Tibial nerve (tissue), 4 donors: ENCODE measurements at regions not wholly inside any gene's neighbourhood (a gene's known extent, or its start where the extent isn't known, plus 50 kb on each side); places are given as distances from the start of the nearest gene placed in this dataset. TPM values are rescaled to one million over a fixed set of nuclear protein-coding genes. Genes with fewer than 3 reads are reported as not detected.
A peak's percentile ranks its signal among the peaks of the same experiment; 100 is the strongest.
"Not testable (repeated sequence)": the region's sequence is repeated elsewhere in the genome, so short reads cannot be mapped to it uniquely, and the experiment has no call there.

ENCODE experiments used
- DNase-seq, 2 donors: peaks; one replicate each; pipeline ENCODE4 v3.0.0-alpha.2; 2019; ENCODE audit warnings: low spot score in 2 of 2
- H3K27ac ChIP-seq, 4 donors: fragments of 200-600 bp; sonication (generic) in 3 of 4; one replicate each; pipeline ENCODE4 v1.5.1; 2017 to 2019; ENCODE audit warnings: mild to moderate bottlenecking in 1 of 4
- H3K27me3 ChIP-seq, 2 donors: fragments of 200-600 bp; sonication (generic) in 1 of 2; one replicate each; pipeline versions ENCODE4 v1.5.1 to v1.6.0; 2017 to 2019
- H3K36me3 ChIP-seq, 3 donors: fragments of 200-600 bp; sonication (generic); one replicate each; pipeline ENCODE4 v1.5.1; 2018 to 2019
- H3K4me1 ChIP-seq, 4 donors: fragments of 200-600 bp; sonication (generic) in 3 of 4; one replicate each; pipeline ENCODE4 v1.5.1; 2017 to 2019
- H3K4me3 ChIP-seq, 4 donors: fragments of 200-600 bp; sonication (generic) in 3 of 4; one replicate each; pipeline ENCODE4 v1.5.1; 2017 to 2019; ENCODE audit warnings: mild to moderate bottlenecking in 1 of 4, moderate library complexity in 1 of 4
- H3K9me3 ChIP-seq, 4 donors: fragments of 200-600 bp; sonication (generic) in 3 of 4; one replicate each; pipeline ENCODE4 v1.5.1; 2017 to 2019
- EP300 ChIP-seq, 2 donors: sonication (generic); formaldehyde crosslinking; IDR thresholded peaks; one replicate each; pipeline ENCODE4 v1.6.1; 2017; ENCODE audit warnings: antibody characterized with exemption in 2 of 2, mild to moderate bottlenecking in 1 of 2
- WGBS, 2 donors: methylation state at CpG; one replicate each; pipeline ENCODE4 v1.1.5; 2018; 5-methylcytosine and 5-hydroxymethylcytosine counted together
- small RNA-seq: library from RNA; depleted of rRNA; stranded (forward); fragments of <200 nt; gene quantifications from one replicate; pipeline ENCODE3, GENCODE V24; 2016

GRCh38 chr1:120665250-120665577 is 58.5 kb upstream of the NBPF26 start:
- not testable (repeated sequence) for H3K9me3 ChIP-seq, H3K27ac ChIP-seq, H3K4me1 ChIP-seq, H3K27me3 ChIP-seq, DNase-seq, H3K36me3 ChIP-seq
- peak overlapping the region in 2 of 4 donors; percentile 18 to 41 for H3K4me3 ChIP-seq
- WGBS, 2 donors = no CpG with 5 or more reads among the region's 33 CpGs
- TF ChIP-seq EP300 (IDR thresholded peaks at IDR 0.05) = peak in 1 of 2 donors; percentile 28

- H3K27me3 ChIP-seq, H3K4me3 ChIP-seq, H3K9me3 ChIP-seq, DNase-seq, H3K4me1 ChIP-seq, H3K27ac ChIP-seq, H3K36me3 ChIP-seq: not testable (repeated sequence)
- WGBS, 2 donors = no CpG with 5 or more reads among the region's 1 CpG
Observed at GRCh38 chr1:120668187-120668586, 55.6 kb upstream of the NBPF26 start.

Small RNAs in the stretch of these regions (small RNA-seq; reads per million reads assigned to genes)
- gene RF00004 = not detected
